ENCODE measurements at regions not wholly inside any gene's neighbourhood (a gene's known extent, or its start where the extent isn't known, plus 50 kb on each side); places are given as distances from the start of the nearest gene placed in this dataset.
"Not testable (repeated sequence)": the region's sequence is repeated elsewhere in the genome, so short reads cannot be mapped to it uniquely, and the experiment has no call there.

- DNase-seq: no peak
Measured at GRCh38 chr9:110128664-110129329, 79.2 kb downstream of the C9orf152 start.

- no peak for DNase-seq
Measured at GRCh38 chr9:110129425-110129824, 78.5 kb downstream of the C9orf152 start.

GRCh38 chr9:110130211-110130610, 77.7 kb downstream of the C9orf152 start:
- DNase-seq: no peak

- no peak for DNase-seq
Measured at GRCh38 chr9:110130791-110131416, 77.1 kb downstream of the C9orf152 start.

- DNase-seq: no peak
Measured at GRCh38 chr9:110131499-110131898, 76.5 kb downstream of the C9orf152 start.

GRCh38 chr9:110132531-110132930, 75.4 kb downstream of the C9orf152 start:
- DNase-seq: not testable (repeated sequence)

GRCh38 chr9:110133059-110133458, 74.9 kb downstream of the C9orf152 start:
- DNase-seq: no peak

GRCh38 chr9:110133608-110134210, 74.2 kb downstream of the C9orf152 start:
- DNase-seq: no peak

- no peak for DNase-seq
Measured at GRCh38 chr9:110135846-110136245, 72.1 kb downstream of the C9orf152 start.

GRCh38 chr9:110136802-110137201, 71.2 kb downstream of the C9orf152 start:
- no peak for DNase-seq

- no peak for DNase-seq
Measured at GRCh38 chr9:110140276-110140675, 67.7 kb downstream of the C9orf152 start.

- DNase-seq: no peak
Measured at GRCh38 chr9:110141227-110141793, 66.6 kb downstream of the C9orf152 start.

- DNase-seq: no peak
Measured at GRCh38 chr9:110142253-110142652, 65.7 kb downstream of the C9orf152 start.

- DNase-seq: no peak
Measured at GRCh38 chr9:110142868-110143481, 65.0 kb downstream of the C9orf152 start.

GRCh38 chr9:110143485-110143884, 64.5 kb downstream of the C9orf152 start:
- no peak for DNase-seq

GRCh38 chr9:110143950-110144545, 63.9 kb downstream of the C9orf152 start:
- no peak for DNase-seq

GRCh38 chr9:110146373-110146772, 61.6 kb downstream of the C9orf152 start:
- DNase-seq: no peak

- no peak for DNase-seq
Measured at GRCh38 chr9:110148384-110148783, 59.6 kb downstream of the C9orf152 start.

GRCh38 chr9:110148891-110149290, 59.1 kb downstream of the C9orf152 start:
- no peak for DNase-seq
